Fibroblast of lung (primary cell): ENCODE measurements at regions not wholly inside any gene's neighbourhood (a gene's known extent, or its start where the extent isn't known, plus 50 kb on each side); places are given as distances from the start of the nearest gene placed in this dataset.

Experiments used
- CTCF ChIP-seq, 2 donors: IDR thresholded peaks in 1 of 2; conservative IDR thresholded peaks in 1 of 2; 1 replicate in 1 of 2; 2 replicates in 1 of 2; pipeline ENCODE4 v1.5.1; 2011 to 2012; ENCODE audit warnings: low read length in 2 of 2, control low read depth in 1 of 2, inconsistent platforms in 1 of 2, low read depth in 1 of 2, mild to moderate bottlenecking in 1 of 2
- EZH2 ChIP-seq: IDR thresholded peaks from 2 replicates; pipeline ENCODE4 v1.5.1; 2012; ENCODE audit warnings: low read length, control low read depth, mild to moderate bottlenecking; ENCODE audit errors: missing control alignments

- TF ChIP-seq CTCF (conservative IDR thresholded peaks at IDR 0.05 in 1 of 2, IDR thresholded peaks at IDR 0.05 in 1 of 2; ENCODE audit: low read depth in 1 of 2, low read length in 2 of 2) (no peak), EZH2 (no peak)
Measured at GRCh38 chr9:88754886-88755285, 219.9 kb downstream of the NXNL2 start.
